SK-N-MC (cell line): ENCODE measurements at regions not wholly inside any gene's neighbourhood (a gene's known extent, or its start where the extent isn't known, plus 50 kb on each side); places are given as distances from the start of the nearest gene placed in this dataset.

Experiments used
- EZH2 ChIP-seq: fragments of 200-600 bp; sonication (generic); IDR thresholded peaks from one replicate; pipeline ENCODE4 v1.6.1; 2017; ENCODE audit warnings: antibody characterized with exemption
- FOXP2 ChIP-seq: optimal IDR thresholded peaks from 2 replicates; pipeline ENCODE3; 2011; ENCODE audit warnings: mild to moderate bottlenecking, moderate library complexity; ENCODE audit not compliant: insufficient read depth; ENCODE audit errors: extremely low read length, control extremely low read depth
- POLR2AphosphoS5 ChIP-seq: IDR thresholded peaks from 2 replicates; pipeline ENCODE4 v1.6.1; 2012; ENCODE audit warnings: mild to moderate bottlenecking, low read depth, low read length, borderline replicate concordance

GRCh38 chr2:192254444-192254843 lies 59.7 kb upstream of the TMEFF2 start:
- TF ChIP-seq EZH2: no peak
- TF ChIP-seq POLR2AphosphoS5: no peak
- no peak for TF ChIP-seq FOXP2
